Astrocyte of the cerebellum (primary cell): ENCODE measurements at regions not wholly inside any gene's neighbourhood (a gene's known extent, or its start where the extent isn't known, plus 50 kb on each side); places are given as distances from the start of the nearest gene placed in this dataset.
A peak's percentile ranks its signal among the peaks of the same experiment; 100 is the strongest.
"Not testable (repeated sequence)": the region's sequence is repeated elsewhere in the genome, so short reads cannot be mapped to it uniquely, and the experiment has no call there.

Experiments
- DNase-seq: peaks from one replicate; pipeline ENCODE4 v3.0.0-alpha.2; 2011; ENCODE audit warnings: low read depth
- H3K4me3 ChIP-seq: 2 replicates; pipeline ENCODE4 v1.5.1; 2011; ENCODE audit warnings: mild to moderate bottlenecking, low read depth, low read length, moderate library complexity
- CTCF ChIP-seq: IDR thresholded peaks from 2 replicates; pipeline ENCODE4 v1.5.1; 2012; ENCODE audit warnings: low read length, low read depth, moderate library complexity, mild to moderate bottlenecking; ENCODE audit errors: missing control alignments
- in situ Hi-C: cut with HindIII; loops from 2 replicates; pipeline ENCODE4 v1.10.0; 2017; ENCODE audit warnings: low sequenced_read_pairs

- TF ChIP-seq CTCF = no peak
- in situ Hi-C loops = no loop called here
- no peak for DNase-seq
Observed at GRCh38 chr4:137408527-137409177, 123.6 kb downstream of the PCDH18 start.

GRCh38 chr4:137405833-137406232, 126.5 kb downstream of the PCDH18 start:
- DNase-seq, in situ Hi-C loops, H3K4me3 ChIP-seq: not testable (repeated sequence)

More at GRCh38 chr4:137408527-137409177, 123.6 kb downstream of the PCDH18 start:
- no peak overlapping the region for H3K4me3 ChIP-seq

GRCh38 chr4:137394018-137394417, 138.3 kb downstream of the PCDH18 start:
- DNase-seq = no peak
- TF ChIP-seq CTCF = no peak
- in situ Hi-C loops = no loop called here
- no peak overlapping the region for H3K4me3 ChIP-seq

GRCh38 chr4:137393044-137393443, 139.2 kb downstream of the PCDH18 start:
- DNase-seq = no peak
- TF ChIP-seq CTCF = no peak
- in situ Hi-C loops = no loop called here
- H3K4me3 ChIP-seq = no peak overlapping the region

GRCh38 chr4:137390707-137391106, 141.6 kb downstream of the PCDH18 start:
- in situ Hi-C loops = no loop called here
- DNase-seq = no peak
- TF ChIP-seq CTCF = no peak
- no peak overlapping the region for H3K4me3 ChIP-seq

- no peak for DNase-seq
- H3K4me3 ChIP-seq = no peak overlapping the region
- in situ Hi-C loops = no loop called here
- no peak for TF ChIP-seq CTCF
Observed at GRCh38 chr4:137389911-137390520, 142.3 kb downstream of the PCDH18 start.

- DNase-seq = peak; percentile 56
- no peak overlapping the region for H3K4me3 ChIP-seq
- in situ Hi-C loops = no loop called here
- no peak for TF ChIP-seq CTCF
Observed at GRCh38 chr4:137387924-137388323, 144.4 kb downstream of the PCDH18 start.
